BJ (cell line): ENCODE measurements at regions not wholly inside any gene's neighbourhood (a gene's known extent, or its start where the extent isn't known, plus 50 kb on each side); places are given as distances from the start of the nearest gene placed in this dataset.

Source experiments
- CTCF ChIA-PET: fragments of 350-600 bp; formaldehyde crosslinking; extraction: SDS; loops from one replicate; lab custom pipeline; 2021; ENCODE audit warnings: antibody characterized with exemption, inconsistent platforms; lab: Yijun Ruan, JAX
- POLR2A ChIA-PET: fragments of 300-600 bp; sonication (Branson Sonifier 250); formaldehyde crosslinking; extraction: SDS; loops from one replicate; lab custom pipeline; 2021; ENCODE audit warnings: antibody characterized with exemption; lab: Charles Lee
- DNase-seq: peaks from one replicate; pipeline ENCODE4 v3.0.0-alpha.2; 2011; ENCODE audit warnings: low read depth
- H3K27me3 ChIP-seq: 2 replicates; pipeline ENCODE4 v1.6.0; 2011; ENCODE audit warnings: low read length; ENCODE audit not compliant: control insufficient read depth, insufficient read depth
- H3K36me3 ChIP-seq: 2 replicates; pipeline ENCODE4 v1.5.1; 2011; ENCODE audit warnings: low read length; ENCODE audit not compliant: control insufficient read depth, insufficient read depth
- H3K4me3 ChIP-seq: 2 replicates; pipeline ENCODE4 v1.5.1; 2011; ENCODE audit warnings: low read depth, mild to moderate bottlenecking, control low read depth, low read length
- TF ChIP-seq, protein P1 (sequence below): IDR thresholded peaks from 2 replicates; pipeline ENCODE4 v1.5.1; 2011; ENCODE audit warnings: low read depth, mild to moderate bottlenecking, control low read depth, inconsistent platforms, low read length, moderate library complexity; ENCODE audit not compliant: insufficient read depth

DNA sequence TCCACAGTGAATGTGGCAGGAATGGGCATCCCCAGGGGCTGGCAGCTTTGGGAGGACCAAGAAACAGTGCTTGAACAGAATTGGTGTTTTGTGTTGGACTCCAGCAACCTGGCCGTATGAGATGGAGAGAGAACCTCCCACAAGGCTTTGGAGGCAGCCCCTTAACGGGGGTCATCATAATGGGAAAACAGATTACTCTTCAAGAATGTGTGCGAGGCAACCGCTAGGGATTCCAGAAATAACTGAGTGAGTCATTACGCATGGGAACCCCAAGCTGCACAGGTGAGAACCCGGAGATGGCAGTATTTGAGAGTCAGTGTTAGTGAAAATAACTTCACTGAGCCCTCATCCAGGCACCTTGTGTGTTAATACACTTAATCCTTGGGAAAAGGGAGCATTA, 567.8 kb upstream of the TBX3 start:
- Histone ChIP-seq H3K36me3 (no peaks in the 10 kb centered on the region), H3K27me3 (peaks cover 1% of the 10 kb centered on the region; the same call in 1 of the 2 replicates), H3K4me3 (no peak overlapping the region)
- ChIA-PET POLR2A (no interaction called here), CTCF (no interaction called here)
- TF ChIP-seq, protein P1, sequence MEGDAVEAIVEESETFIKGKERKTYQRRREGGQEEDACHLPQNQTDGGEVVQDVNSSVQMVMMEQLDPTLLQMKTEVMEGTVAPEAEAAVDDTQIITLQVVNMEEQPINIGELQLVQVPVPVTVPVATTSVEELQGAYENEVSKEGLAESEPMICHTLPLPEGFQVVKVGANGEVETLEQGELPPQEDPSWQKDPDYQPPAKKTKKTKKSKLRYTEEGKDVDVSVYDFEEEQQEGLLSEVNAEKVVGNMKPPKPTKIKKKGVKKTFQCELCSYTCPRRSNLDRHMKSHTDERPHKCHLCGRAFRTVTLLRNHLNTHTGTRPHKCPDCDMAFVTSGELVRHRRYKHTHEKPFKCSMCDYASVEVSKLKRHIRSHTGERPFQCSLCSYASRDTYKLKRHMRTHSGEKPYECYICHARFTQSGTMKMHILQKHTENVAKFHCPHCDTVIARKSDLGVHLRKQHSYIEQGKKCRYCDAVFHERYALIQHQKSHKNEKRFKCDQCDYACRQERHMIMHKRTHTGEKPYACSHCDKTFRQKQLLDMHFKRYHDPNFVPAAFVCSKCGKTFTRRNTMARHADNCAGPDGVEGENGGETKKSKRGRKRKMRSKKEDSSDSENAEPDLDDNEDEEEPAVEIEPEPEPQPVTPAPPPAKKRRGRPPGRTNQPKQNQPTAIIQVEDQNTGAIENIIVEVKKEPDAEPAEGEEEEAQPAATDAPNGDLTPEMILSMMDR, result no peak
- DNase-seq, result no peak

DNA sequence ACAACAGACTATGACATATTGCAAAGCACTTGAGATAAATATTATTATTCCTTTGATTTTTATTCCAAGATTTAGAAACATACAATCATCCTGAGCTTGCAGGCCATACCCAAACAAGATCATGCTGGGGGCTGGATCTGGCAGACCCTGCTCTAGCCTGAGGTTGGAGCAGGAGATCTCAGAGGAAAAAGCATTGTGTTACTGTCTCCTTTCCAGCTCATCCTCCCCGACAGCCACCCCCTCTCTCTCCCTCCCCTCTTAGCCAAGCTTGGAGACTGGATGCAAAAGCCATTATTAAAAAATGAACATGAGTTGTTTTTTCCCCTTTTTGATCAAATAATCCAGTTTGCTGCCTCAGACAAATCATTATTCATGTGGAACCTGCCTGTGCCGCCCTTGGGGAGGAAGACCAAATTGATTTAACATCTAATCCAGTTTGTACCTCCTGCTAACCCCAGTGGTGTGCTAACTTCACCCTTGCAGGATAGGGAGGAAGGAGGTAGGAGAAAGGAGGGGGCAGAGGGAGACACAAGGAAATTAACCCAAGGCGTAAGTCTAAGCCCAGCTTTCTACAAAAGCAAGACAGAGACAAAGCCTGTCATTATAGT, 565.8 kb upstream of the TBX3 start:
- ChIA-PET CTCF (interaction anchor here (0.6 kb wide), 1 partner anchor 14 kb away, joined by 3 read pairs; no protein-coding TSS in a partner anchor), POLR2A (no interaction called here)
- H3K4me3 ChIP-seq, result no peak overlapping the region

DNA sequence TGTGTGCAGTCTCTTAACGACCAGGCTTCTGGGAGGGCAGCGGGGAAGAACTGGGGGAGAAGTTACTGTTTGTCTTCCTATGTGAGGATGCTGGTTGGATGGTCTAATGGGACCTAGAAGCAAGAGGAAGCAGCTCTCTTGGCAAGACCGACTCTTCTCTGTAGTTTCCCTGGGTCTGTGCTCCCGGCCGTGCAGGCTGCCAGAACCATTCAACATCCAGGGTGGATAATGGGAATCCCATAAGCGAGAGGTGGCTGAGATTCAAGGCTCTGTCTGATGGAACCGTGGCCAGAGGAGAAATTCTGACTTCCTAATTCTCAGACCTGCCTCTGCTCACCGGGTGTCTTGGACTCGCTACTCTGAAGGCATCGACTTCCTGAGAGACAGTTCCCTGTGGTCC, 561.0 kb upstream of the TBX3 start:
- TF ChIP-seq, protein P1, result no peak
- Histone ChIP-seq H3K4me3 (no peak overlapping the region), H3K36me3 (no peaks in the 10 kb centered on the region), H3K27me3 (no peaks in the 10 kb centered on the region)
- ChIA-PET POLR2A (no interaction called here), CTCF (no interaction called here)
- no peak for DNase-seq

More for the DNA sequence above, 565.8 kb upstream of the TBX3 start:
- DNase-seq, result no peak
- TF ChIP-seq, protein P1, result no peak
- Histone ChIP-seq H3K27me3 (peaks cover 1% of the 10 kb centered on the region; the same call in 1 of the 2 replicates), H3K36me3 (no peaks in the 10 kb centered on the region)

DNA sequence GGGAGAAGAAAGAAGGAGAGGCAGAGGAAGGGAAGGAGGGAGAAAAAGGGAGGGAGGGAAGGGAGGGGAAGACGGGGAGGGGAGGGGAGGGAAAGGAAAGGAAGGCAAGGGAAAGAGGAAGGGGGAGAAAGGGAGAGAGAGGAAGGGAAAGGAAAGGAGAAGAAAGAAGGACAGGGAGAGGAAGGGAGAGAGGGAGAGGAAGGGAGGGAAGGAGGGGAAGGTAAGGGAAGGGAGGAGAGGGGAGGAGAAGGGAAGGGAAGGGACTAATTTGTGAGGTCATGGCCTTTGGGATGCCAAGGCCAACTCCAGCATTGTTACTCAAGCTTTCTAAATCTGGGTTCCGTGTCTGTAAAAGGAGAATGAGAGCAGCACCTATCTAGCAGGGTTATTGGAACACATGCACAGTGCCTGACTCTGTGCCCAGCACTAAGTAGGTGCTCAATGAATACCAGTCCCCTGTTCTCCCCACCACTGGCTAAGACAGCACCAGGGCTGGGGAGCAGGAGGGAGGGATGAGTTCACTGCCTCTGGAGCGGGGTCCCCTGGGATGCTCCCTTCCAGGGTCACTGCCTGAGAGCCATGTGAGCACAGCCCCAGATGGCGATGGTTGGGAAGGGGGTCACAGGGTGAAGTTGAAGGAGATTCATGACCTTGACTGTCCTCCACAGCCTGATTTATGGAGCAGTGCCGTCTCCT, 560.1 kb upstream of the TBX3 start:
- CTCF ChIA-PET, result interaction anchor here (0.7 kb wide), 1 partner anchor 12 kb away, joined by 4 read pairs; no protein-coding TSS in a partner anchor
- POLR2A ChIA-PET, result no interaction called here
- DNase-seq, result no peak
- TF ChIP-seq, protein P1, result no peak
- H3K4me3 ChIP-seq, result no peak overlapping the region
- no peaks in the 10 kb centered on the region for H3K27me3 ChIP-seq
- H3K36me3 ChIP-seq, result no peaks in the 10 kb centered on the region

DNA sequence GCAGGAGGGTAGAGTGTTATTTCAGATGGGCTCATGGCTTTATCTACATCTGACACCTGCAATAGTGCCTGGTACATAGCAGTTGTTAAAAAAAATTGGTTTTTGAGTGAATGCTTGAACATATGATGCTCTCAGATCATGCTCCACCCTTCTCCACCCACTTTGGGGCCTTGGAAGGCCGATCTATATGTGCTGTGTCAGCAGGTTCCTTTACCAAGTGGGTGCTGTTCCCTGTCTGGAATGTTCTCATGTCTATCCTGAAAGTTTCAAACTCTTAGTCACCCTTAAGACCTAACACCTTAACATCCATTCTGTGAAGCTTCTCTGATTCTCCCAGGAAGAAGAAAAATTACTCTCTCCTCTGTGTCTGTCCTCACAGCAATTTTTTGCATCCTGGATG, 556.3 kb upstream of the TBX3 start:
- Histone ChIP-seq H3K36me3 (no peaks in the 10 kb centered on the region), H3K27me3 (0 out of 2 replicates have a peak, but pooled peaks cover 2% of the 10 kb centered on the region), H3K4me3 (no peak overlapping the region)
- ChIA-PET POLR2A (no interaction called here), CTCF (no interaction called here)
- TF ChIP-seq, protein P1, result no peak
- no peak for DNase-seq
